ENCODE measurements at regions not wholly inside any gene's neighbourhood (a gene's known extent, or its start where the extent isn't known, plus 50 kb on each side); places are given as distances from the start of the nearest gene placed in this dataset.
"Not testable (repeated sequence)": the region's sequence is repeated elsewhere in the genome, so short reads cannot be mapped to it uniquely, and the experiment has no call there.

GRCh38 chr5:52626312-52626711, 161.4 kb upstream of the ITGA1 start:
- no peak for DNase-seq (ENCODE audit: low read depth in 2 of 2)
- H3K4me3 ChIP-seq (replicated peaks in 1 of 2; ENCODE audit: low read depth in 2 of 2, low read length in 2 of 2), result no peak overlapping the region
- no peak for TF ChIP-seq CTCF (IDR thresholded peaks at IDR 0.05; ENCODE audit: low read depth, low read length)

GRCh38 chr5:52627740-52628139, 160.0 kb upstream of the ITGA1 start:
- H3K4me3 ChIP-seq (replicated peaks in 1 of 2; ENCODE audit: low read depth in 2 of 2, low read length in 2 of 2), result no peak overlapping the region
- no peak for DNase-seq (ENCODE audit: low read depth in 2 of 2)
- TF ChIP-seq CTCF (IDR thresholded peaks at IDR 0.05; ENCODE audit: low read depth, low read length), result no peak

DNA sequence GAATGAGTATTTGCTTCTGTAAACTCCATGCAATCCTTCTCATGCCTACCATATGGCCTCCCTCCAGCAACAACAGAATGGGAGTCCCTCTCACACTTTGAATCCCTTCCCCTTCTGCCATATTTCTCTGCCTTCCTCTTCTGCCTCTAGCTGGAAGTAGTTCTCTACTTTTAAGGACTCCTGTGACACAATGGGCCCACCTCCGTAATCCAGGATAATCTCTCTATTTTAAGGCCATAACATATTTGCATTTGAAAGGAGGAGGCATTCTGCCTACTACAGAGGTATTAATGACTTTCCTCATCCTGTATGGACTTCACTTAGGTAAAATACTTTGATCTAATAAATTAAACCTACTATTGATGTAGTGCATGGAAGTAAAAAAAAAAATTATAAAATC, 155.4 kb upstream of the ITGA1 start:
- no peak for TF ChIP-seq CTCF (IDR thresholded peaks at IDR 0.05; ENCODE audit: low read depth, low read length)
- H3K4me3 ChIP-seq (replicated peaks in 1 of 2; ENCODE audit: low read depth in 2 of 2, low read length in 2 of 2), result no peak overlapping the region
- DNase-seq (ENCODE audit: low read depth in 2 of 2), result no peak

- not testable (repeated sequence) for DNase-seq (ENCODE audit: low read depth in 2 of 2); H3K4me3 ChIP-seq (replicated peaks in 1 of 2; ENCODE audit: low read depth in 2 of 2, low read length in 2 of 2)
These were observed 153.5 kb upstream of the ITGA1 start for GRCh38 chr5:52634171-52634570.

- DNase-seq (ENCODE audit: low read depth in 2 of 2), result no peak
- no peak overlapping the region for H3K4me3 ChIP-seq (replicated peaks in 1 of 2; ENCODE audit: low read depth in 2 of 2, low read length in 2 of 2)
- TF ChIP-seq CTCF (IDR thresholded peaks at IDR 0.05; ENCODE audit: low read depth, low read length), result no peak
These were observed 149.0 kb upstream of the ITGA1 start for GRCh38 chr5:52638732-52639131.

GRCh38 chr5:52648726-52649125, 139.0 kb upstream of the ITGA1 start:
- TF ChIP-seq CTCF (IDR thresholded peaks at IDR 0.05; ENCODE audit: low read depth, low read length), result no peak
- no peak overlapping the region for H3K4me3 ChIP-seq (replicated peaks in 1 of 2; ENCODE audit: low read depth in 2 of 2, low read length in 2 of 2)
- DNase-seq (ENCODE audit: low read depth in 2 of 2), result no peak

DNA sequence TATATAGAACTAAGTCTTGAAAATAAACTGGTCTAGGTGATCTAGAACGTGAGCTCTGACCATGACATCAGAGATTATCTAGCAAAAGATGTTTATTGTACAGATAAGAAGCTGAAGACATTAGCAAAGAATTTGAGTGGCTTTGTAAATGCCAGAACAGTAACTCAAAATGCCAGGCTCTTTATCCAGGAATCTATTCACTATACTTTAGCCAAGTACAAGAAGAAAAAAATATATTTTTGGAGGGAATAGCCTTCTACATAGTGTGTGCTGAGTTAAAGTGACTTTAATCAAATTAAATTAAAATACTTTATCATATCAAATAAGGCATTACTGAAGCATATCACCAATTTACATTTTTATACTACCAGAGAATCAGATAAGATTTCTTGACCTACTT, 132.6 kb upstream of the ITGA1 start:
- H3K4me3 ChIP-seq (replicated peaks in 1 of 2; ENCODE audit: low read depth in 2 of 2, low read length in 2 of 2), result no peak overlapping the region
- TF ChIP-seq CTCF (IDR thresholded peaks at IDR 0.05; ENCODE audit: low read depth, low read length), result no peak
- DNase-seq (ENCODE audit: low read depth in 2 of 2), result no peak
